Pancreas (tissue), 10 donors: ENCODE measurements at regions not wholly inside any gene's neighbourhood (a gene's known extent, or its start where the extent isn't known, plus 50 kb on each side); places are given as distances from the start of the nearest gene placed in this dataset.

Source experiments
- ATAC-seq, 4 donors: fragments of 200-7000 bp; cut with Tn5 transposase; one replicate each; pipeline versions ENCODE4 v1.8.0 to v1.9.1; 2020; ENCODE audit warnings: mild to moderate bottlenecking in 4 of 4, moderate library complexity in 4 of 4
- DNase-seq, 6 donors: peaks; one replicate each; pipeline ENCODE4 v3.0.0-alpha.2; 2020
- FAIRE-seq: peaks from 2 replicates; lab custom pipeline; 2012; peaks lifted over from hg19 to GRCh38; lab: Jason Lieb, UNC
- H3K27ac ChIP-seq, 4 donors: fragments of 200-600 bp; sonication (generic); 1 replicate in 3 of 4; 2 replicates in 1 of 4; pipeline versions ENCODE4 v1.5.0 to v1.8.0; 2020
- H3K27me3 ChIP-seq, 4 donors: fragments of 200-600 bp; one replicate each; pipeline ENCODE4 v1.8.0; 2021
- H3K36me3 ChIP-seq, 3 donors: fragments of 200-600 bp; sonication (generic) in 1 of 3; one replicate each; pipeline versions ENCODE4 v1.5.0 to v1.8.0; 2020 to 2021
- H3K4me1 ChIP-seq, 3 donors: fragments of 200-600 bp; one replicate each; pipeline ENCODE4 v1.8.0; 2021
- H3K4me3 ChIP-seq, 4 donors: fragments of 200-600 bp; sonication (generic) in 2 of 4; one replicate each; pipeline versions ENCODE4 v1.5.0 to v1.8.0; 2020 to 2021
- H3K9me3 ChIP-seq, 4 donors: fragments of 200-600 bp; one replicate each; pipeline ENCODE4 v1.8.0; 2021
- CTCF ChIP-seq, 4 donors: fragments of 200-600 bp; sonication (generic) in 3 of 4; IDR thresholded peaks; one replicate each; pipeline versions ENCODE4 v1.5.0 to v1.8.0; 2021; ENCODE audit warnings: antibody characterized with exemption in 4 of 4
- WGBS, 2 donors: extraction: QIAGEN DNeasy Blood & Tissue Kit; methylation state at CpG; one replicate each; pipeline ENCODE4 v1.1.7; 2013; 5-methylcytosine and 5-hydroxymethylcytosine counted together
- intact Hi-C, 3 donors: fragments of 100-400 bp; cut with DNase I; formaldehyde crosslinking; loops; one replicate each; pipeline versions ENCODE4 v1.11.1 to v1.14.2; 2022
- donor health status: healthy with polysubstance abuse.
- donor health status: DM: no; HTN: no; CAD: no; lungs with moderate emphysema.
- donor health status: DM: no; HTN: no; CAD: no.
- donor health status: control.
- donor health status: control.
- donor health status: Bipolar disorder and iron deficiency.
- donor health status: DM: yes; HTN: yes; CAD: no.
- donor health status: DM: no; HTN: no; CAD: no.
- donor health status: DM: no; HTN: no; CAD: no.
- donor health status: DM: yes; HTN: yes; CAD: no.

GRCh38 chr1:29519108-29519787 lies 282.9 kb downstream of the PTPRU start:
- H3K27ac ChIP-seq = no peak overlapping the region
- DNase-seq (peak in 1 of 6 donors; percentile 31), ATAC-seq (no peak), FAIRE-seq (no peak)
- intact Hi-C loops = no loop called here
- WGBS, 2 donors = 56 to 70% methylated on average over 9 of the region's 9 CpGs
- no peaks in the 10 kb centered on the region for H3K36me3 ChIP-seq
- H3K27me3 ChIP-seq = no peaks in the 10 kb centered on the region
- no peak for TF ChIP-seq CTCF (IDR thresholded peaks at IDR 0.05)
- no peaks in the 10 kb centered on the region for H3K4me1 ChIP-seq
- no peak overlapping the region for H3K4me3 ChIP-seq
- H3K9me3 ChIP-seq = no peaks in the 10 kb centered on the region

DNA sequence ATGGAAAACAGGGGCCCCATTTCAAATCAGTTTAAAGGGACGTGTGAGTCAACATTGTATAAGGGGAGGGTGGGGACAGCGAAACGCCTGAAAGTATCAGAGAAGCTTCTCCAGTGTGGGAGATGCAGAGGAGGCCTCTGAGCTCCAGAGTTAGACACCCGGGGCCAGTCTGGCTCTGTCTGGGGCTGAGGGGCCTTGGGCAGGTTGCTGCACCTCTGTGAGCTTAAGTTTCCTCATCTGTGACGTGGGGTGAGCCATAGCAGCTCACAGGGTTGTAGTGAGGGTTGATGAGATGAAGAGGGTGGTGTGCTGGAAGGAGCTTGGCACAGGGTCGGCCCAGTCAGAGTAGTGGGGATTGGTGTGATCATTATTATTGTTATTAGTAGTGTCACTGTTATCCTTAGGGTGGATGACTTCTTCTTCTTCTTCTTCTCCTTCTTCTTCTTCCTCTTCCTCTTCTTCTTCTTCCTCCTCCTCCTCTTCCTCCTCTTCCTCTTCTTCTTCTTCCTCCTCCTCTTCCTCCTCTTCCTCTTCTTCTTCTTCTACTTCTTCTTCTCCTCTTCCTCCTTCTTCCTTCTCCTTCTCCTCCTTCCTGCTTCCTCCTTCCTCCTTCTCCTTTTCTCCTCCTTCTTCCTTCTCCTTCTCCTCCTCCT lies 282.0 kb downstream of the PTPRU start:
- 66 to 76% methylated on average over 6 of the region's 6 CpGs for WGBS, 2 donors
- H3K4me3 ChIP-seq = no peak overlapping the region
- H3K9me3 ChIP-seq = no peaks in the 10 kb centered on the region
- H3K27ac ChIP-seq = no peak overlapping the region
- H3K27me3 ChIP-seq = no peaks in the 10 kb centered on the region
- DNase-seq = peak in 1 of 6 donors; percentile 37
- no peaks in the 10 kb centered on the region for H3K4me1 ChIP-seq
- no peak for TF ChIP-seq CTCF (IDR thresholded peaks at IDR 0.05)
- no peak for FAIRE-seq
- no peak for ATAC-seq
- H3K36me3 ChIP-seq = no peaks in the 10 kb centered on the region
- intact Hi-C loops = no loop called here

DNA sequence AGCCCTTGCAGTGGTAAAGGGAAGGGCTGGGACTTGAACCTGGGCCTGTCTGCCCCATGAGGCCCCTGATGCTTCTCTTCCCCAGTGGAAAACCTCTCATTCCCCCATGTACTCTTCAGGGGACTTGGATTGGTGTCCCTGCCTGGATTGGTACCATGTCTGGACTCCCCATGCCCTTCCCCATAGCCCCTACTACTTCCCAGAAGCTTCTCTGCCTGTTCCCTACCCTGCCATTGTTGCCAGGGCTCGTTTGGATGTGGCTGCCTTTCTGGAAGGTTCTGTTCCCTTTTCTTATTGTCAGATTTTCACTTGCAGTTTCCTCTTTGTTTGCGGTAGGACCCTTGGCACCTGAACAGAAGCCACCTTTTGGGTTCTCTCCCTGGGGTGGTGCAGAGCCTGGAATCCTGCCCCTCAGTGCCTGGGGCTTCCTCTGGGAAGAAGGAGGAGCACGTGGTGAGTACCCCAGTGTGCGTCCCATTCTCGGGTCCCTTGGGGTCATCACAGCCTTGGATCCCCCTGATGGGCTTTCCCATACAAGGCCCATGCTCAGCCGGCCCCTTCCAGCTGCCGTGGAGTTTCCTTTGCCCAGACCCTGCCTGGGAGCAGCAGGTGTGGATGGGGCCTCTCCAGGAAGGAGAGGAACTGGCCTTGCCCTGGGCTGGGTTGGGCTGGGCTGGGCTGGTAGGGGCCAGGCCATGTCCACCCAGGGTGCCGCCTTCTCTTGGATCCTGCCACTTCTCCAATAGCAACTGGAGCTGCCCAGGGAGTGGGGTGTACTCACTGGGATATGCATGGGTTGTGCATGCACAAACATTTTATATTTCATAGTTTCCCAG lies 281.1 kb downstream of the PTPRU start:
- FAIRE-seq = no peak
- H3K4me1 ChIP-seq = no peaks in the 10 kb centered on the region
- WGBS, 2 donors = 68 to 73% methylated on average over 8 of the region's 8 CpGs

DNA sequence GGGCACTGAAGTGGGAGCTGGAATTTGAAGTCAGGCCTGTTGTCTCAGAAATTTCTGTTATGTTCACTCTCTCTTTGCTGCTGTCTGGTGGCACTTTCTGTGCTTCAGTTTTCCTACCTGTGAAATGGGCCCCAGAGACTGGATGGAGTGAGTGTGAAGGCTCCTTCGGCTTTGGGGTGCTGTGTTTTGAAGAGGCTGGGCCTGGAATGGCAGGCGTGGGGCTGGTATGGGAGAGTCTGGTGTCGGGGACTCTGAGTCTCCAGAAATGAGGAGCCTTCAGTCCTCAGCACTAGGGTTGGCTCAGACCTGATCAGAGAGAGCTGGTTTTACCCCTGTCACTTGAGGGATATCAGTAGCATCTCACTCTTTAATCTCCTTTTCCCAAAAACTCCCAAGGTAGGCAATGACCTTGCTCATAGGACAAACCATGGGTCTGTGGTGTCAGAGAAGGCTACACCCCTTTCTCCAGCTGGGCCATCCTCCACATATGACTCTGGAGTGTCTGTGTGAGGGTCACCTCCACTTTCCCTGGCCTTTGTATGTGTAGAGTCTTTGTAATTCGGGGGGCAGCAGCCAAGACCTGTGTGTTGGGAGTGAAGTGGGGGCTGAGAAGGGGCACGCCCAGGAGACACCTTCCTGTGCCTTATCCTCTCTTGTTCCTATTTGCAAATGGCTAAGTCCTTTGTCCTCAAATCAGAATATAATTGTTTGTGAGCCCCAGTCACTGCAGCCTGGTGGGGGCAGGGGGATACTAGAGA lies 279.9 kb downstream of the PTPRU start:
- intact Hi-C loops = no loop called here
- WGBS, 2 donors = 70 to 72% methylated on average over 5 of the region's 5 CpGs
- no peak for FAIRE-seq
- DNase-seq = no peak
- Histone ChIP-seq H3K4me3 (no peak overlapping the region), H3K27me3 (no peaks in the 10 kb centered on the region), H3K4me1 (no peaks in the 10 kb centered on the region), H3K36me3 (no peaks in the 10 kb centered on the region), H3K9me3 (no peaks in the 10 kb centered on the region), H3K27ac (no peak overlapping the region)
- no peak for TF ChIP-seq CTCF (IDR thresholded peaks at IDR 0.05)
- no peak for ATAC-seq

More for the DNA sequence above, 281.1 kb downstream of the PTPRU start:
- H3K27ac ChIP-seq = no peak overlapping the region
- no peak for TF ChIP-seq CTCF (IDR thresholded peaks at IDR 0.05)
- no peaks in the 10 kb centered on the region for H3K9me3 ChIP-seq
- H3K27me3 ChIP-seq = no peaks in the 10 kb centered on the region
- no peak overlapping the region for H3K4me3 ChIP-seq
- H3K36me3 ChIP-seq = no peaks in the 10 kb centered on the region
- intact Hi-C loops = no loop called here
- DNase-seq (peak in 1 of 6 donors; percentile 15), ATAC-seq (no peak)
